SHP77 treated with DMSO at 0.1 percent for 48 hours (cell line): ENCODE measurements at regions not wholly inside any gene's neighbourhood (a gene's known extent, or its start where the extent isn't known, plus 50 kb on each side); places are given as distances from the start of the nearest gene placed in this dataset.

Source experiments
- DNase-seq: peaks from one replicate; lab custom pipeline; 2025; lab: John Stamatoyannopoulos, UW

DNA sequence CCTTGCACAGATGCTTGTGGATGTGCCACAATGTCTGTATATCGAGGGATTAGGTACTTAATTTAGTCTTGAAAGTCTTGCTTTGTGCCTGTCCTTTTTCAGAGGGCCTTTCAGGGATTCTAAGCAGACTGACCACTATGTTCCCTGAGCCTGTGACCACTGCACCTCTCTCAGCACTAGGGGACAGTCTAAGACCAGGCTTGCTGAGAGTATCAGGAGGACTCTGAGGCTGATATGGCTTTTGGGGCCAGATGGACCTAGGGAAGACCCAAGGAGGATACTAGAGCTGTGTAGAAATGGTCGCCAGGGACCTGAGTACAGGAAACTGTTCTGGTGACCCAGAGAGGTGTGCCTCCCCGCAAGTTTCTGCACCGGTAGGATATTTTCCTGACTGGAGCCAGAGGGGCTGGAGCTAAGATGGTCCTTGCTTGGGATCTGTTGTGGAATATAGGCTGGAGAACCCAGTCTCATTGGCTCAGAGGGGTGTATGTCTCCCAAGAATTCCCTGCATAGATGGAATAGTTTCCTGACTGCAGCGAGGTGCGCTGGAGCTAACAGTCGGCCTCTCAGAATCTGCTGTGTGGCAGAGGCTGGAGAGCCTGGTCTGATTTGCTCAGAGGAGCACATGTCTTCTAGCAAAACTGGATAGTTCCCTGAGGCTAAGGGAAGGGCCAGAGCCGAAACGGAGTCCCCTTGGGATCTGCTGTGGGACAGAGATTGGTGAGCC, 213.2 kb upstream of the DCBLD2 start:
- peak; percentile 5 for DNase-seq

DNA sequence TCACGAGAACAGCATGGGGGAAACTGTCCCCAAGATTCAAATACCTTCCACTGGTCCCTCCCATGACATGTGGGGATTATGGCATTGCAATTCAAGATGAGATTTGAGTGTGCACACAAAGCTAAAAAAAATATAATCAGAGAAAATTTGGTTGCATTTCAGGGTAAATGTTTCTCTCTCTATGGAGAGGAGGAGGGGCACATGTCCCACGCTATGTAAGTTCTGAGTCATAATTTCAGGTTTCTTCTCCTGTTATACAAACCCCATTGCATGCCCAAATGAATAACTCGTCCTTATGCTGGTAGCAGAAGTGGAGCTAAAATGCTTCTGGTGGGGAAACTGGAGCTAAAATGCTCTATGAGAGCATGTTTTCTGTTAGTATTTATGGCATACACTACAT, 209.7 kb upstream of the DCBLD2 start:
- DNase-seq: no peak

DNA sequence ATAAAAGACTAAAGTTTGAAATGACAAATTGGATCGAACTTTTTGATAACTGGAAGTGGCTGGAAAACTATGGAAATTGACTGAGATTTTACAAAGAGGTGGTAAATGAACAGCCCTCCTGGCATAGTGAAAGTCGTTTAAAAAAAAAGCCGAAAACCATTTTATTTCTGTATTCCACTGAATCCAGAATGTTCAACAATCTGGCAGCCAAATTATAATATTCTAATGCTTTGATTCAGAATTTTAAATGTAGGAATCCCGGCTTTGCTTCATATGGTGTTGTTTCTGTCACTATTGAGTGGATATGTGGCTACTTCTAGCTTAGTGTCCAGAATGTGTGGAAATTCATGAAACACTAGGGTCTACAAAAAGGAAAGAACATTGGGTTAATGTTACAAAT, 208.9 kb upstream of the DCBLD2 start:
- no peak for DNase-seq

DNA sequence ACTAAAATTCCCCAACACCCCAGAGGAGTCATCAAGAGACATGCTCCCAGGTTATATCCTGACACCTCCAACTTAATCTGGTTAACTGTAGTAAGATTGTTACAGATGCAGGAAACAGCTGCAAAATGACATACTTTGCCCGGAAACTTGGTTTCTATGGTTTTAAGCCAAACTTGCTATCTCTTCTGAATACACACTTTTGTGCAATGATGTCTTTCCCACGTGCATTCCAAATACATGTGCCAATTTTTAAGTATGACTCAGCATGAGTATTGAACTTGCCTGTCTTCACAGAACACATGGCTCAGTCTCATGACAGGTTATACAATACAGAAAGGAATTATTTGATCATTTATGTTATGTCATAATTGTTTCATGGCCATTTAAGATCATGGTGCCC, 207.0 kb upstream of the DCBLD2 start:
- DNase-seq: no peak

DNA sequence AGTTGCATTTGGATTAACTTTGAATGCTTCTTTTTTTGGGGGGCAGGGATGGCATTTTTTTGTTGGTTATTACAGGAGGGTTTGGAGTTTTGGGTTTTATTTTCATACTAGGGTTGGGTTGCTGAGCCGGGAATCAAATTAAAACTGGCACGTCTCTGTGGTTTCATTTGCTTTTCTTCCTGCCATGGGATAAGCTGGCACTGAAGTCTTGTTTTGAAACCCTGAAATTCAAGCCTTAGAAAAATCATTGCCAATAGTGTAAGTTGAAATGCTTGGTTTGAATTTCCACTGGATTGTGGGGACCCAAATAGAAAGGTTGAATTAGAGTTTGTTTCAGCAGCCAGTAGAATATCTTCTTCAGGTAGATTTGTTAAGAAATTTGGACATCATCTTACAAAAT, 193.1 kb upstream of the DCBLD2 start:
- no peak for DNase-seq

DNA sequence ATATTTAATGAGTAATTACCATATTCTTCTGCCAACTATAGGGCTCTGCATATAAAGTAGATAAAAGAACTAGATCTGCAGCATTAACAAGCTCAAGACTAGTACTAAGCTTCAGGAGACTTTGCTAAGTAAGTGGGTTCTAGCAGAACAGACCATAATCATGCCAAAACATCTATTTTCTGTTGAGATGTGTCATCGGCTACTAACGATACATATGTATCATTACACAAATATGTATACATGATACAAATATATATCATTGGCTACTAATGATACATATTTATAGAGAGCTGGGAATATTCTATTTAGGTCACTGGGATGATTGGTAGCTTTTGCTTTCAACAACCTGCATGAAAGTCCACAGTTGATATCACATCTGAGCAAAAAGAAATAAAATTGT, 185.8 kb upstream of the DCBLD2 start:
- DNase-seq: no peak

DNA sequence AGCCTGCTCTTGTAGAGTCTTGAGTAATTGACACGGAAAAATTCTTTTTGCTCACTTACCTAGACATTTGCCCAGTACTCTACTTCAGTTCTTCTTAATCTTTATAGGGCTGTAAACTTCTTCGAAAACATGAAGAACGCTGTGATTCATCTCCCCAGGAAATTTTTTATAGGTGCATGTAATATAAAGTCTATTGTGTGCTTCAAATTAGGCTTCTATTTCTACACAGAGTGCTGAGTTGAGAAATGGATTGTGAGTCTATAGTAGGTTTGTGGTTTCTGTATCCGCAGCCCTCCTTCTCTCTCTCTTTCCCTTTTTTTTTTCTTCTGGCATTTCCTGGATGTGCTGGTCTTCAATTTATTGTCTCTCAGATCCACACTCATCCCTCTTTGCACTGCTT, 183.3 kb upstream of the DCBLD2 start:
- no peak for DNase-seq

DNA sequence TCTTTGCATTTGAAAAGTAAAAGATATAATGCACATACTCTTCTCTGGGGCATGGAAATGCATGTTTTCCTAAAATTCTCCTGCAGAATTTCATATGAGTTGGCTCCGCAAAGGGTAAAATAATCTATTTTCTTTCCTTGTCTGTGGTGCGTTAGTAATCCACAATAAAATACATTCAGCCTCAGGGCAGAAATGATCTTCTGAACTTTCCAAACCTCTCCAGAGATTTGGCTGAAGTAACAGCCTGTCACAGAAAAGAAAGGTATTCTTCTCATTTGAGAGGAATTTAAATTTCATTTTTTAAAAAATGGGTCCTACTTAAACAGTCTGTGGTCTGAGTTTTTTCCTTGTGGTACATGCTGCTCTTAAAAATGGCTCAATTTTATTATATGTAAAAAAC, 182.7 kb upstream of the DCBLD2 start:
- DNase-seq: no peak

DNA sequence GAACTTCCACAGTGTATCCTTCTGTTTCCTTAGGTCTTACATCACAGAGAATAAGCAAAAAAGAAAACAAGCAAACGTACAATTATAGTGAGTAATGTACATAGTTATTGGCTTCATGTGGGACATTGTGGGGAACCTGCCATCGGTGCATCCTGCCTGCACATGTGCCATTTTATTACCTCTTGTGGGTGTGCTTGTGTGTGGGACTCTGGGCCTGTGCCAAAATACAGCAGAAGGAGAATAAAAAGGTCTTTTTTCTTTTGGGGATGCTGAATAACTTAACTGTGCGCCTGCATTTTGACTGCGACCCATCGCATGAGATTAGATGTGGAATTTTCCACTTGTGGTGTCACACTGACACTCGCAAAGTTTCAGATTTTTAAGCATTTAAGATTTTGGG, 169.6 kb upstream of the DCBLD2 start:
- no peak for DNase-seq

DNA sequence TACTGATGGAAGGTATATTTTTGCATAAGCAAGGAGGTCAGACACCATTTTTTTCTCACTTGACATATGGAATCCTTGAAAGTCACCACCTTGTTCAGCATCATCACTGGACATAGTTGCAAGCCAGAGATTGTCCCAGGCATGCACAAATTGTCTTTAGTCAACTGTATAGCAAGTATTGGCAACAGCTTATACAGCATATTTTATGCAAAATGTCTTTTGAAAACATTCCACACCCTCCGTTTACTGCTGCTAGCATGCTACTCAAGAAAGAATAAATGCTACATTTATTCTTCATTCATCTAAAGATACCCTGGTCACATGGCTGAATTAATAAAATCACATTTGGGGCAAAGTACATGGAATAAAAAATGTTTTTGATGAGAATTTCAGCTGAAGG, 168.5 kb upstream of the DCBLD2 start:
- DNase-seq: no peak

DNA sequence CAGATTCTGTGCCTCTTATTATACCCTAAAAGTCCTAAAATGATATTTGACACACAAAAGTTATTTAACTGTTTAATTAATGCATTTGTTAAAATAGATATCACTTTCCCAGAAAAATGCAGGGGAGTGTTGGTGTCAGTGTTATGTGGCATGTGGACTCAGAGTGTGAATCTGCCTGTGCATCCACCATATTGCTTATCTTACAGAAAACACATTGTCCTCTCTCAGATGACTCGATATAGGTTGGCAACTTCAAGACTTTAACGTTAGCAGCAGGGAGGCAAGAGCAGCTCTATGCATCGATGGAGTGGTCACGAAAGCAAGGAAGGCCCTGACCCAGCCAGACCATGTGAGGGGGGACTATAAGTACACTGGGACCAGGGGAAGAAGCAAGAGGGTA, 165.4 kb upstream of the DCBLD2 start:
- DNase-seq: no peak

DNA sequence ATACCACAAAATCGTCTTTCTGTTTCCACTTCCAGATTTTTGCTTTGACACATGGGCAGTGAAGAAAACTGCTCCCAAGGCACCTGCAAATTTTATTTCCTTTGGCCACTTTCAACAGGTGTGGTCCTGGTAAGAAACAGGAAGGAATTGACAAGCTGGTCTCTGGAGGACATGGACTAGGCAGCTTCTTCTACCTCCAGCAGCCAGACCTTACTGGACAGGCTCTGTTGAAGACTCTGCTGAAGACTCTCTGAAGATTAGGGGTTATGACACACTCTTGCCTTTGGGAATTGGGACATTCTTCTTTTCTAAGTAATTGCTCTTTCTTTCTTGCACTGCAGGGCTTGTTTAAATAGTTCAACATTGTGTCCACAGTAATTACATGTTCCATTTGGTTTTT, 147.7 kb upstream of the DCBLD2 start:
- no peak for DNase-seq

DNA sequence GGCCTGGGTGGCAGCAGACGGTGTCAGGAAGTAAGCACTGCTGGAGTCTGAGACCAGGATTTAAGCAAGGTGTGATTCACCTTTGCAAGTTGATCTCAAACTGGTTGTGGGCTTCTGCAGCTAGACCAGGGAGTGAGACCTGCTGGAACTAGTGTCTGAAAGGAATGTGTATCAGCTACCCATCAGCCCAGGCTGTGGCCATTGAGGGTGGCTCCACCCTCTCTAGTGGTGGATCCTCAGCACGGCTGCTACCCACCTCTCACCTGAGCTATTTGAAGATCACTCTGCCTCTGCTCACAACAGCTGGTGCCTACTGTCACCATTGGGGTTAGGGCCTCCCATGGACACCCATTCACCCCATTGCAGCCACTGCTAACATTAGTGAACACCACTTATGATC, 140.3 kb upstream of the DCBLD2 start:
- DNase-seq: no peak

DNA sequence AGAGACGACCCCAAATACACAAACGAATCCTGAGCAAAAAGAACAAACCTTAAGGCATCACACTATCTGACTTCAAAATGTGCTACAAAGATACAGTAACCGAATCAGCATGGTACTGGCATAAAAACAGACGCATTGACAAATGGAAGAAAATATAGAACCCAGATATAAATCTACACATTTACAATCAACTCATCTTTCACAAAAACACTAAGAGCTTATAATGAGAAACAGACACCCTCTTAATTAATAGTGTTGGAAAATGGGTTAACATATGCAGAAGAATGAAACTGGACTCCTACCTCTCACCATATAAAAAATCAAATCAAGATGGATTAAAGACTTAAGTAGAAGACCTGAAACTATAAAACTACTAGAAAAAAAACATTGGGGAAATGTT, 130.3 kb upstream of the DCBLD2 start:
- DNase-seq: no peak

DNA sequence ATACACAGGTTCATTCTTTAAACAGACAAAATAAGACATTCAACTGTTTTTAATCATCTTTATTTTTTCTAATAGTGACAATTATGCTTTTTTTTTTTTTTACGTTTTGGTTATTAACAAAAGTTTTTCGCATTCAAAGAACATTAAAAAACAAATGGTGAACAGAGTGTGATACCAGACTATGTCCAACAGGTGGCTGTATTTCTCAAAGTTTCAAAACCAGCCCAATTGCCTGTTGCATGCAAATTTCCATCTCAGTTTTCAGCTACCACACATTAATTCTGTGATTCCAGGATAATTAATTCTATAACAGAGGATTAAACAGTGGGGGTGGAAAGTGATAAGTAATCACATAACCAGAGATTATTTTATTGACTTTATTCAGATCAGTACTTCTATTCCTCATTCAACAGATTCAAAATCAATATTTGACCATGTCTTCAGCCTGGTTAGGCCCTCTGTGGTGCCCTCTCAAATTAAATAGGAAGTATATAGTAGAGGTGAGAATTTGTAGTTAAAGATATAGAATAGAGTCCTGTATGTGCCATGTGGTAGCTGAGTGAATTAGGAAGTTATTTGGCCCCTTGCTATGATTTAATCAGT, 122.2 kb upstream of the DCBLD2 start:
- DNase-seq: peak; percentile 2

DNA sequence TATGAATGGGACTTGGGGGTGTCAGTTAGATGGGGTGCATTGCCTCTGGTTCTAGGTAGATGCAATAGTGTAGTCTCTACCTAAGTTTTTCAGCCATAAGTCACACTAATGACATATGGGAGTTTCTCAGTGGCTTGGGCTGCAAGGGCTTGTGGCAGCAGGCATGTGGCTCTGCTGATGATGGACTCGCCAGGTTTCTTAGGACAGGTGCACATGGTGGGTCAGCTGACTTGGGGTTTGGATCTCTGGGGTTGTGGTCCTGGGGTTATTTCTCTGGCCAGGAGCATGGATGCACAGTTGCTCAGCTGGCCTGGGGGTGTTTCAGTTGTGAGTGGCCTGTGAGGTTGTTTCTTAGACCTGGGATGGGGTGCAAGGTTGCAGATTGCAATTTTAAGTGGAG, 120.0 kb upstream of the DCBLD2 start:
- no peak for DNase-seq

DNA sequence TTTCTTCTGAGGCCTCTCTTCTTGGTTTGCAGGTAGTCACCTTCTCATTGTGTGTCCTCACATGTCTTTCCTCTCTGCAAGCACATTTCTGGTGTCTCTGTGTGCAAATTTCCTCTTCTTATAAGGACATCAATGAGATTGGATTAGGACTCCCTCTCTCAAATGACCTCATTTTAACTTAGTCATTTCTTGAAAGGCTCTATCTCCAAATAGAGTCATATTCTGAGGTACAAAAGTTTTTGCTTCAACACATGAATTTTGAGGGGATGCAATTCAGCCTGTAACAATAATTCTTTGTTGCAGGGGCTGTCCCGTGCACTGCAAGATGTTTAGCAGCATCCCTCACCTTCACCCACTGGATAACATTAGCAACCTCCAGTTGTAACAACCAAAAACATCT, 115.0 kb upstream of the DCBLD2 start:
- DNase-seq: no peak

DNA sequence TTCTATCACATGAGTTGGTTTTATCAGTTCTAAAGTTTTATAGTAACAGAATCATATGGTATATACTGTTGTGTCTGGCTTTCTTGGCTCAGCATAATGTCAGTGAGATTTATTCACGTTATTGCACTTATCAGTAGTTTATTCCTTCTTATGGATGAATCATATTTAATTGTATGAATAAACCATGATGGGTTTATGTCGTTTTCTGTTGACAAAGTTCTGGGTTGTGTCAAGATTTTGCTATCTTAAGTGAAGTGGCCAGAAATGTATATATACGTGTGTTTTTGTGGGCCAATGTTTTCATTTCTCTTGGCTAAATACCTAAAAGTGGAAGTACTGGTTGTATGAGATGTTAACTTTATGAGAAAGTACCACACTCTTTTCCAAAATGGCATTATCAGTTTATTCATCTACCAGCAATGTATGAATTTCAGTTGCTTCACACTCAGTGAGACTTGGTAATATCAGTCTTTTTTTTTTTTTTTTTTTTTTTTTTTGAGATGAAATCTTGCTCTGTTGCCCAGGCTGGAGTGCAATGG, 112.4 kb upstream of the DCBLD2 start:
- no peak for DNase-seq

DNA sequence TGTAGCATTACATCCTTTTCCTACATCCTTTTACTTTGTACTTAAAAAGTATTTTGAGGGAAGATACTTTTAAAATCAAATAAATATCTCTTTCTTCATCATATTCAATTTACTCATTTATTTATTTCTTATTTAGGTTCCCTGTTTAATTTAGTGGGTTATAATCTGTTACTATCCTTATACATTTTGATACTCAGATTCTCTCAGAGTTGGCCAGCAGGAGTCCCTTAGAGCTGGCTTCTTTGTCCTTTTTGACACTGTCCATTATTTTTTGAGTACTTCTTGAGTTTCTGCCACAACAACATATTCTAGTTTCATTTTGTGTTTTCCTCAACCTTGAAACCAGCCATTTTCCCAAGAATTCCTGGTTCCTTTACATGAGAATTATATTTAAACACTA, 111.6 kb upstream of the DCBLD2 start:
- DNase-seq: no peak

DNA sequence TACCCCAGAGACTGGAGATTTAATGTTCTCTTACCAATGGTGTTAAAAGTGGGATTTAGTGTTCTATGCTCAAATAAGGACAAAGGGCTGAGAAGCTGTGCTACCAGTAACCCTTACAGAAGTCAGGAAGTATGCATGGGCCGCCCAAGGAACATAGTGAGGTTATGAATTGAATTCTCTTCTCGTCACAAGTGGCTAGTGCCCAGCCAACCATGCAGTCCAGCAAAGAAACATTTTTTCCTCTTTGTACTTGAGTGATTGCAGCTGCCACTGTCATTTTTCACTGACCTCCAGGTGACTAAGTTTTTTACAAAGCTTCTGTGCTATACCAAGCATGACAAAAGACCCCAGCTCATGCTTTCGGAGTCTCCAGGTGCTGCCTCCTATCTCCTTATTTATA, 110.6 kb upstream of the DCBLD2 start:
- DNase-seq: no peak

DNA sequence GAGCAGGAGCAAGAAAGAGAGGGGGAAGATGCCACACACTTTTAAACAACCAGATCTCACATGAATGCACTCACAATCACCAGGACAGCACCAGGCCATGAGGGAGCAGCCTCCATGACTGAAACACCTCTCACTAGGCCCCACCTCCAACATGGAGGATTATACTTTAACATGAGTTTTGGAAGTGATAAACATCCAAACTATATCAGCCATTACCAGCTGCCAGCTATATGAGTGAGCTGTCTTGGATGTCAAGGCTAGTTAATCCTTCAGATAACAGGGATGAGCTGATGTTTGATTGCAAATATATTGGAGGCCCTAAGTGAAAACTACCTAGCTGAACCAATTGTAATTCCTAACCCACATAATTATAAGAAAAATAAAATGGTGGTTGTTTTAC, 108.4 kb upstream of the DCBLD2 start:
- no peak for DNase-seq

DNA sequence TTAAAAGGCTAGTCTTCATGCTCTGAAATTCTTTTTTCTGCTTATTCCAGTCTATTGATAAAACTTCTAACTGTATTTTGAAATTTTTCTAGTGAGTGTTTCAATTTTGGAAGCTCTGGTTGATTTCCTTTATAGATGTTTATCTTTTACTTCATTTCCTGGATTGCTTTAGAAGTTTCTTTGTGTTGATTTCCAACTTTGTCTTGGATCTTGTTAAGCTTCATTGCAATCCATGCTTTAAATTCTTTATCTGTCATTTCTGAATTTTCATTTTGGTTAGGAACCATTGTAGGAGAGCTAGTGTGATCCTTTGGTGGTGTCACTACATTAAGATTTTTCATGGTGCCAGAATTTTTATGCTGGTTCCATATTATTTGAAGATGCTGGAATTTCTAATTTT, 105.2 kb upstream of the DCBLD2 start:
- no peak for DNase-seq

DNA sequence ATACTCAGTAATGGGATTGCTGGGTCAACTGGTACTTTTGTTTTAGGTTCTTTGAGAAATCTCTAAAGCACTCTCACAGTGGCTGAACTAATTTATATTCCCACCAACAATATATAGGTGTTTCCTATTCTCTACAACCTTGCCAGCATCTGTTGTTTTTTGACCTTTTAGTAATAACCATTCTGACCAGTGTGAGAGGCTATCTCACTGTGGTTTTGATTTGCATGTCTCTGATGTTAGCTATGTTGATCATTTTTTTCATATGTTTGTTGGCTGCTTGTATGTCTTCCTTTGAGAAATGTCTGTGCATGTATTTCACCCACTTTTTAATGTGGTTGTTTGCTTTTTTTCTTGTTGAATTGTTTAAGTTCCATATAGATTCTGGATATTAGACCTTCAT, 98.2 kb upstream of the DCBLD2 start:
- DNase-seq: no peak

DNA sequence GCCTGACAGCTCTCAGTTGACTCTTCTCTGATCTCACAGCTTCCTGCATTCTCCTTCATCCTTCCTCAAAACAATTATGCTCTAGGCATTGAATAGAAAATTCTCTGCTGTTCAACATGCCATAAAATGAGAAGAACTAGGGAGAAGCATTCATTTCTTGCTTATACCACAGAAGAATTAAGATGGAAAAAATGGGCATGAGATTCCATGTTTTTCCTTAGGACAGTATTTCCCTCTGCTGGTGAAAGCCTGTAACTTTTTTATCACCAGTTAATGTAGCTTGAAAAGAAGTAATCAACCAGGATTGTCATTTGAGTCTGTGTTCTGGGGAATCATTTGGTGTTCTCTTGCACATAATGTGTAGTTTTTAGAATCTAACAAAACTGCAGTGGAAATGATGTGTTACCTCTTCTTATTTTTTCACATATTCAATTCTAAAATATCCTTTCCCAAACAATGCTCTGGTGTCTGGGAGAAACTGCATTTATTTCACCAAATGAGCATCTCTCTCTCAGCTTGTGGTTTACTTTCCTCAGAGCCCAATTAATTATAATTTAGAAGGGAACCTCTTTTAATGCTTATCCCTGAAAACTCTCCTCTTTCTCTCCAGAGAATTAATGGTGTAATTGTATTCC, 92.8 kb upstream of the DCBLD2 start:
- DNase-seq: no peak
